ENCODE measurements at regions not wholly inside any gene's neighbourhood (a gene's known extent, or its start where the extent isn't known, plus 50 kb on each side); places are given as distances from the start of the nearest gene placed in this dataset.

DNA sequence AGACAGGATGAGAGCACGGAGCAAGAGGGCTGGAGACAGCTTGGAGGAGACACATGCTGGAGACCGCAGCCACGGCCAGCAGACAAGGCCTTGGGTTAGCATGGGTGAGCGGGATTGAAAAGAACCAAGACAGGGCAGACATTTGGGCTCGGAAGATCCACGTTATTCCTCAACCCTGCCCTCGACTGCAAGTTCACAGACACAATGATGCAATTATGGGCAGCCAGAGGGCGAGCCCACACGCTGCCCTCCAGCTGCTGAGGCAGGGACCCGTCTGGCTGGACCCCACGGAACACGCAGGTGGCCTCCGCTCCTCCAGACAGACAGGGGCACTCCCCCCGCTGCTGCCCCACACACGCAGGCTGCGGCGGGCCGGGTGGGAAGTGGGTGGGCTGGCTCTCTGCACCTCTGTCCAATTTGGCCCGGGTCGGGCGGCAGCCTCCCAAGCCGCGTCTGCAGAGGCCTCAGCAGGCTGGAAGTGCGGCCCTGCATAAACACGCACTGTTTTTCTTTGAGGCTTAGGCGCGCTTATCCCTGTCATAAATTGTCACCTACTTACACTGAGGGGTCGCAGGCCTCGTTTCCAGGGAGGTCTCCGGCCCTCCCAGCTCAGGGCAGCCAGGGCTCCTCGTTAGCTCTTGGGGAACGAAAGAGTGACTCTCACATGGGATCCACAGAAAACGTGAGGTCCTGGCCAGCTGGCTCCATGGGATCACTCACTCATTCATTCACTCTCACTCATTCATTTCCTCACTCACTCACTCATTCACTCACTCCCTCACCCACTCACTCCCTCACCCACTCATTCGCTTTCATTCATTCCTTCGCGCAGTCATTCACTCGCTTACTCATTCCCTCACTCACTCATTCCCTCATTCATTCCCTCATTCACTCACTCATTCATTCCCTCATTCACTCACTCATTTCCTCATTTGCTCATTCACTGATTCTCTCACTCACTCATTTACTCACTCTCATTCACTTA lies 303.9 kb downstream of the C16orf95 start:
- Mint-ChIP-seq H3K9me3 (peaks cover 0 to 7% (median 0%) of the 10 kb centered on the region in 5 donors), H3K4me3 (no peak overlapping the region), H3K27me3 (peaks cover 5 to 16% of the 10 kb centered on the region in 2 donors), H3K4me1 (no peaks in the 10 kb centered on the region), H3K27ac (peak overlapping the region in 1 of 8 donors; percentile 62), H3K36me3 (peaks cover 0 to 3% (median 0%) of the 10 kb centered on the region in 3 donors)
- H3K4me3 ChIP-seq (ENCODE audit: low read length), result no peak overlapping the region
- ChIA-PET CTCF (no interaction called here), POLR2A (no interaction called here)
- H3K9me3 ChIP-seq (ENCODE audit: low read length), result no peaks in the 10 kb centered on the region
- H3K27ac ChIP-seq (ENCODE audit: low read depth, low read length), result no peak overlapping the region
- H3K27me3 ChIP-seq (ENCODE audit: insufficient read depth, low read length, poor library complexity, severe bottlenecking), result no peaks in the 10 kb centered on the region
- H3K4me1 ChIP-seq (ENCODE audit: insufficient read depth, low read length), result no peaks in the 10 kb centered on the region
- H3K36me3 ChIP-seq (ENCODE audit: insufficient read depth, low read length), result no peaks in the 10 kb centered on the region
- DNase-seq, result no peak

DNA sequence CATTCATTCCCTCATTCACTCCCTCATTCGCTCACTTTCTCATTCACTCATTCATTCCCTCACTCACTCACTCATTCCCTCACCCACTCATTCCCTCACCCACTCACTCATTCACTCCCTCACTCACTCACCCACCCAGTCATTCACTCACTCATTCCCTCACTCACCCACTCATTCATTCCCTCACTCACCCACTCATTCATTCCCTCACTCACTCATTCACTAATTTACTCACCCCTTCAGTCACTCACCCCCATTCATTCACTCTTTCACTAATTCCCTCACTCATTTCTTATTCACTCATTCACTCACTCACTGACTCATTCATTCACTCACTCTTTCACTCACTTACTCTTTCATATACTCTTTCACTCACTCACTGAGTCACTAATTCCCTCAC lies 303.1 kb downstream of the C16orf95 start:
- Histone ChIP-seq H3K4me3 (ENCODE audit: low read length) (no peak overlapping the region), H3K4me1 (ENCODE audit: insufficient read depth, low read length) (no peaks in the 10 kb centered on the region), H3K27ac (ENCODE audit: low read depth, low read length) (no peak overlapping the region), H3K9me3 (ENCODE audit: low read length) (no peaks in the 10 kb centered on the region), H3K36me3 (ENCODE audit: insufficient read depth, low read length) (no peaks in the 10 kb centered on the region), H3K27me3 (ENCODE audit: insufficient read depth, low read length, poor library complexity, severe bottlenecking) (no peaks in the 10 kb centered on the region)
- no peak for DNase-seq
- no peaks in the 10 kb centered on the region for H3K4me1 Mint-ChIP-seq
- ChIA-PET CTCF (no interaction called here), POLR2A (no interaction called here)
- H3K9me3 Mint-ChIP-seq, result peaks cover 0 to 7% (median 0%) of the 10 kb centered on the region in 5 donors
- H3K27ac Mint-ChIP-seq, result no peak overlapping the region
- peaks cover 6 to 19% of the 10 kb centered on the region in 2 donors for H3K27me3 Mint-ChIP-seq
- H3K4me3 Mint-ChIP-seq, result no peak overlapping the region
- H3K36me3 Mint-ChIP-seq, result peaks cover 0 to 3% (median 0%) of the 10 kb centered on the region in 3 donors

DNA sequence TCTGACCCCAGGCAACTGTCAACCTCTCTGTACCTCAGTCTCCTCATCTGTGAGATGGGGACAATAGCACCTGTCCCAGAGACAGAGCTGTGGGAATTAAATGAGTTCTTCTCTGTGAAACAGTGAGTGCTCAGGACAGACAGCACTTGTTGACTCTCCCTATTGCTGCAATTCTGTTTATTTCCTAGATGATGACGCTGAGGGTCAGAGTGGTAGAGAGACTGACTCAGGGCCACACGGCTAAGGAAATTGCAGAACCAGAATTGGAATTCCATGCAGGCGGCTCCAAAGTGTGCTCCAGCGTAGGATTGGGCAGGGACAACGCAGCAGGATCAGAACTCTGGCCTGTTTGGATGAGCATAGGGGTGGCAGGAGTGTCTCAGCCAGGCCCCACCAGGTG lies 302.2 kb downstream of the C16orf95 start:
- H3K4me1 Mint-ChIP-seq, result no peaks in the 10 kb centered on the region
- Histone ChIP-seq H3K27ac (ENCODE audit: low read depth, low read length) (no peak overlapping the region), H3K9me3 (ENCODE audit: low read length) (no peaks in the 10 kb centered on the region), H3K4me1 (ENCODE audit: insufficient read depth, low read length) (no peaks in the 10 kb centered on the region), H3K36me3 (ENCODE audit: insufficient read depth, low read length) (no peaks in the 10 kb centered on the region), H3K4me3 (ENCODE audit: low read length) (no peak overlapping the region), H3K27me3 (ENCODE audit: insufficient read depth, low read length, poor library complexity, severe bottlenecking) (no peaks in the 10 kb centered on the region)
- CTCF ChIA-PET, result no interaction called here
- peaks cover 10 to 23% of the 10 kb centered on the region in 2 donors for H3K27me3 Mint-ChIP-seq
- no peak overlapping the region for H3K27ac Mint-ChIP-seq
- no peak for DNase-seq
- H3K36me3 Mint-ChIP-seq, result peaks cover 0 to 3% (median 0%) of the 10 kb centered on the region in 3 donors
- H3K4me3 Mint-ChIP-seq, result no peak overlapping the region
- POLR2A ChIA-PET, result no interaction called here
- peaks cover 0 to 4% (median 0%) of the 10 kb centered on the region in 5 donors for H3K9me3 Mint-ChIP-seq

DNA sequence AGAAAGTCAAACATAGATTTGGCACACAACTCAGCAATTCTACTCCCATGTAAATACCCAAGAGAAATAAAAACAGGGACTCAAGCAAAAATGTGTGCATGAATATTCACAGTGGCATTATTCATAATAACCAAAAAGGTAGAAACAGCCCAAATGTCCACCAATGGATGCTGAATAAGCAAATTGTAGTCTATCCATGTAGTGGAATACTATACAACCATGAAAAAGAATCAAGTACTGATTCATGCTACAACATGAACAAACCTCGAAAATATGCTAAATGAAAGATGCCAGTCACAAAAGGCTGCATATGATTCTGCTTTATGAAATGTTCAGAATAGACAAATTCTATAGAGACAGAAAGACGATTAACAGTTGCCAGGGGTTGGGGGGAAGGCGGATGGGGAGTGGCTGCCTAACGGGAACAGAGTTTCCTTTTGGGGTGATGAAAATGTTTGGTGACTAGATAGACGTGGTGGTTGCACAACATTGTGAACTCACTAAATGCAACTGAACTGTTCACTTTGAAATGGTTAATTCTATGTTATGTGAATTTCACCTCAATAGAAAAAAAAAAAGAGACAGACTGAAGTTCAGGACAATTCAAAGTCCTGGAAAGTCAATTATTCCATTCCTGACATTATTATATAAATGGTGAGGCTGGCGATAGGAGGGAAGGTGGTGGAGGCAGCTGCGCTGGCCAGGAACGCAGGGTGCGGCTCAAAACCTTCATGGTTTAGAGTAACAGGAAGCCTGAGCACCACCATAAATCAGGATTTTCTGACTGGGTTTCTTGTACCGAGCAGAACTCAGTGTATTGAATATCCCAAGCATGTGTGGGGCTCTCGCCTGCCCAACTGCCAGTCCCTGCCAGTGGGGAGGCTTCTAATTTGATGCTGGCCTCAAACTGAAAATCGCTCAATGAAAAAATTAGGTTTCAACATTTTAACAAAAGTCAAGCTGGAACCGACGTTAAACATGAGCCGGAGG lies 300.9 kb downstream of the C16orf95 start:
- Histone ChIP-seq H3K4me1 (ENCODE audit: insufficient read depth, low read length) (no peaks in the 10 kb centered on the region), H3K4me3 (ENCODE audit: low read length) (no peak overlapping the region), H3K27me3 (ENCODE audit: insufficient read depth, low read length, poor library complexity, severe bottlenecking) (no peaks in the 10 kb centered on the region), H3K9me3 (ENCODE audit: low read length) (no peaks in the 10 kb centered on the region), H3K36me3 (ENCODE audit: insufficient read depth, low read length) (no peaks in the 10 kb centered on the region), H3K27ac (ENCODE audit: low read depth, low read length) (no peak overlapping the region)
- Mint-ChIP-seq H3K9me3 (peaks cover 0 to 4% (median 0%) of the 10 kb centered on the region in 5 donors), H3K36me3 (peaks cover 0 to 3% (median 0%) of the 10 kb centered on the region in 3 donors), H3K4me1 (no peaks in the 10 kb centered on the region), H3K4me3 (no peak overlapping the region), H3K27me3 (peaks cover 13 to 26% of the 10 kb centered on the region in 2 donors), H3K27ac (no peak overlapping the region)
- DNase-seq, result no peak
- CTCF ChIA-PET, result no interaction called here
- POLR2A ChIA-PET, result no interaction called here

DNA sequence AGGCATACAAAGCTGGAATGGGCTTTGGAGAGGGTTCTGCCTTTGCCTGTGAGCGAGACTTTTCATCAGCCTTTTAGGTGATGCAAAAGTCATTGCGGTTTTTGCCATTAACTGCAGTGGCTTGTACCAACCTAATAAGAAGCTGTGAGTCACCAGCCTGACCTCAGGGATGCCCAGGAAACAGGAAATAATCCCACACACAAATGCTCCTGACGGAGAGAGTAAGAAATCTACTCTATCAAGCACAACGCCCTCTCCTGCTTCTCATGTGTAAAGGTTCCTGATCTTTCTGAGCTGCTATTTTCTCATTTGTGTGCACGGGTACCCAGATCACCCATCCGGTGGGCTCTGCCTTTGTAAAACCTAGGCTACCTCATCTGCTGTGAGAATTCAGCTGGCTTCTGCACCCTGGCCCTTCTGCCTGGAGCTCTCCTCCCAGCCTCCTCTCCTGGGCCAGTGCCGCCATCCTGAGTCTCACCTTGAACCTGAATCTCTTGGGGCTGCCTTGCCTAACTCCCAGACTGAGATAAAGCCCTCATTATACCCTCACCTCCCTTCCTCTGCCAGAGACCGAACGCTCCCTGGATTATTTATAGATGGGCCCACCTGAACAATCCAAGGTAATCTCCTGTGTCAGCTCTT lies 299.7 kb downstream of the C16orf95 start:
- peaks cover 0 to 4% (median 0%) of the 10 kb centered on the region in 5 donors for H3K9me3 Mint-ChIP-seq
- no peak overlapping the region for H3K4me3 ChIP-seq (ENCODE audit: low read length)
- H3K4me1 Mint-ChIP-seq, result no peaks in the 10 kb centered on the region
- CTCF ChIA-PET, result no interaction called here
- no peaks in the 10 kb centered on the region for H3K4me1 ChIP-seq (ENCODE audit: insufficient read depth, low read length)
- no peaks in the 10 kb centered on the region for H3K27me3 ChIP-seq (ENCODE audit: insufficient read depth, low read length, poor library complexity, severe bottlenecking)
- peaks cover 13 to 27% of the 10 kb centered on the region in 2 donors for H3K27me3 Mint-ChIP-seq
- H3K27ac ChIP-seq (ENCODE audit: low read depth, low read length), result no peak overlapping the region
- H3K36me3 ChIP-seq (ENCODE audit: insufficient read depth, low read length), result no peaks in the 10 kb centered on the region
- H3K9me3 ChIP-seq (ENCODE audit: low read length), result no peaks in the 10 kb centered on the region
- H3K27ac Mint-ChIP-seq, result no peak overlapping the region
- peaks cover 0 to 3% (median 0%) of the 10 kb centered on the region in 3 donors for H3K36me3 Mint-ChIP-seq
- POLR2A ChIA-PET, result no interaction called here
- no peak overlapping the region for H3K4me3 Mint-ChIP-seq
- no peak for DNase-seq

DNA sequence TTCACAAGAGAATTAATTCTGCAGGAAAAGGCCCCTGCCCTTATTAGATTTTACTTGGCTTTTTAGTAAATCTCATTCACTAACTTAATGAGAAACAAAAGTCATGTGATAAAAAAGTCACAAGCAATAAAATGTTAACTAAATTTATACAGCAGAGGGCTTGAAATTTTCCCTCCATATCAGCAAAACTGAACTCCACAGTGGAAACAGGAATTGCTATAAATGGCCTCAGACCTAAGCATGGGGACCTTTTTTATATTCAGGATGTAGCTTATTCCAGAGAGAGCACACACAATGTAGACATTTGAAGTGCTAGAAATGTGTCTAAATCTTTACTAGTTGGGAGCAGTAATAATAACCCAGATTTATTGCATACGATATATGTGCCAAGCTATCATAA lies 291.5 kb downstream of the C16orf95 start:
- no peak overlapping the region for H3K27ac Mint-ChIP-seq
- Histone ChIP-seq H3K4me1 (ENCODE audit: insufficient read depth, low read length) (no peaks in the 10 kb centered on the region), H3K36me3 (ENCODE audit: insufficient read depth, low read length) (no peaks in the 10 kb centered on the region), H3K9me3 (ENCODE audit: low read length) (no peaks in the 10 kb centered on the region), H3K27me3 (ENCODE audit: insufficient read depth, low read length, poor library complexity, severe bottlenecking) (no peaks in the 10 kb centered on the region), H3K4me3 (ENCODE audit: low read length) (no peak overlapping the region), H3K27ac (ENCODE audit: low read depth, low read length) (no peak overlapping the region)
- ChIA-PET POLR2A (no interaction called here), CTCF (no interaction called here)
- peaks cover 6 to 9% of the 10 kb centered on the region in 2 donors for H3K27me3 Mint-ChIP-seq
- no peaks in the 10 kb centered on the region for H3K36me3 Mint-ChIP-seq
- no peaks in the 10 kb centered on the region for H3K4me1 Mint-ChIP-seq
- no peak overlapping the region for H3K4me3 Mint-ChIP-seq
- H3K9me3 Mint-ChIP-seq, result peaks cover 0 to 5% (median 0%) of the 10 kb centered on the region in 5 donors
- DNase-seq, result no peak

DNA sequence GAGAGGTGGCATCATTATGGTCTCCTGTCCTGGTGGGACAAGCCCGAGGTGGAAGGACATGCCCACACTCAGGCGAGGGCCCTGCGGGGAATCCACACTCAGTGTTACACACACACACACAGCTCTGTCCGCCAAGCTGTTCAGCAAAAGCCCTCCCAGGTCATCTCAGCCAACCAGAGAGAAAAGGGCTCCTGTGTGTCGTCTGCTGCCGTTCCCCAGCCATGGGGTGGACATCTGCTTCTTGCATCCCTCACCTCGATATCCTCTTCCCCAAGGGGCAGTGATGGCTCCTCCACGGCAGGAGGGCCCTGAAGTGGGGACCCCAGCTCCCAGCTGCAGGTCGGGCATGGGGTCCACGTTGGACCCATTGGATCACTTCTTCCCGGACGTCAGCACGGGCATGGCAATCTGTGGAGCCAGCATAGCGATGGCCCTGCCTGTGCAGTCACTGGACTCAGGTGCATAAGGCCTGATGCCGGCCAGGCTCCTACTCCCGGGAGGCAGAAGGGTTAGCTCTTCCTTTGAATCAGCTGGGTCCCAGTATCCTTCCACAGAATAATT lies 290.1 kb downstream of the C16orf95 start:
- no peak overlapping the region for H3K27ac ChIP-seq (ENCODE audit: low read depth, low read length)
- no peak overlapping the region for H3K4me3 ChIP-seq (ENCODE audit: low read length)
- H3K27me3 ChIP-seq (ENCODE audit: insufficient read depth, low read length, poor library complexity, severe bottlenecking), result no peaks in the 10 kb centered on the region
- Mint-ChIP-seq H3K4me3 (no peak overlapping the region), H3K27ac (no peak overlapping the region), H3K36me3 (no peaks in the 10 kb centered on the region), H3K9me3 (peaks cover 0 to 5% (median 0%) of the 10 kb centered on the region in 5 donors), H3K27me3 (peaks cover 5 to 6% of the 10 kb centered on the region in 2 donors), H3K4me1 (no peaks in the 10 kb centered on the region)
- DNase-seq, result no peak
- H3K9me3 ChIP-seq (ENCODE audit: low read length), result no peaks in the 10 kb centered on the region
- H3K4me1 ChIP-seq (ENCODE audit: insufficient read depth, low read length), result no peaks in the 10 kb centered on the region
- POLR2A ChIA-PET, result no interaction called here
- CTCF ChIA-PET, result no interaction called here
- H3K36me3 ChIP-seq (ENCODE audit: insufficient read depth, low read length), result no peaks in the 10 kb centered on the region
